AG09309 (cell line): ENCODE measurements at regions not wholly inside any gene's neighbourhood (a gene's known extent, or its start where the extent isn't known, plus 50 kb on each side); places are given as distances from the start of the nearest gene placed in this dataset.

Experiments used
- DNase-seq: peaks from one replicate; pipeline ENCODE4 v3.0.0-alpha.2; 2010; ENCODE audit warnings: low read depth
- H3K4me3 ChIP-seq: 2 replicates; pipeline ENCODE4 v1.5.1; 2011; ENCODE audit warnings: mild to moderate bottlenecking, low read depth, low read length, moderate library complexity; ENCODE audit not compliant: control insufficient read depth
- TF ChIP-seq, protein P1 (sequence below): IDR thresholded peaks from 2 replicates; pipeline ENCODE4 v1.5.1; 2011; ENCODE audit warnings: mild to moderate bottlenecking, low read depth, low read length, inconsistent platforms; ENCODE audit not compliant: insufficient read depth, control insufficient read depth; ENCODE audit errors: missing control alignments

- no peak for DNase-seq
- TF ChIP-seq, protein P1, sequence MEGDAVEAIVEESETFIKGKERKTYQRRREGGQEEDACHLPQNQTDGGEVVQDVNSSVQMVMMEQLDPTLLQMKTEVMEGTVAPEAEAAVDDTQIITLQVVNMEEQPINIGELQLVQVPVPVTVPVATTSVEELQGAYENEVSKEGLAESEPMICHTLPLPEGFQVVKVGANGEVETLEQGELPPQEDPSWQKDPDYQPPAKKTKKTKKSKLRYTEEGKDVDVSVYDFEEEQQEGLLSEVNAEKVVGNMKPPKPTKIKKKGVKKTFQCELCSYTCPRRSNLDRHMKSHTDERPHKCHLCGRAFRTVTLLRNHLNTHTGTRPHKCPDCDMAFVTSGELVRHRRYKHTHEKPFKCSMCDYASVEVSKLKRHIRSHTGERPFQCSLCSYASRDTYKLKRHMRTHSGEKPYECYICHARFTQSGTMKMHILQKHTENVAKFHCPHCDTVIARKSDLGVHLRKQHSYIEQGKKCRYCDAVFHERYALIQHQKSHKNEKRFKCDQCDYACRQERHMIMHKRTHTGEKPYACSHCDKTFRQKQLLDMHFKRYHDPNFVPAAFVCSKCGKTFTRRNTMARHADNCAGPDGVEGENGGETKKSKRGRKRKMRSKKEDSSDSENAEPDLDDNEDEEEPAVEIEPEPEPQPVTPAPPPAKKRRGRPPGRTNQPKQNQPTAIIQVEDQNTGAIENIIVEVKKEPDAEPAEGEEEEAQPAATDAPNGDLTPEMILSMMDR, result no peak
- no peak overlapping the region for H3K4me3 ChIP-seq
Observed at GRCh38 chr1:56185493-56185892, 393.9 kb downstream of the PLPP3 start.

DNA sequence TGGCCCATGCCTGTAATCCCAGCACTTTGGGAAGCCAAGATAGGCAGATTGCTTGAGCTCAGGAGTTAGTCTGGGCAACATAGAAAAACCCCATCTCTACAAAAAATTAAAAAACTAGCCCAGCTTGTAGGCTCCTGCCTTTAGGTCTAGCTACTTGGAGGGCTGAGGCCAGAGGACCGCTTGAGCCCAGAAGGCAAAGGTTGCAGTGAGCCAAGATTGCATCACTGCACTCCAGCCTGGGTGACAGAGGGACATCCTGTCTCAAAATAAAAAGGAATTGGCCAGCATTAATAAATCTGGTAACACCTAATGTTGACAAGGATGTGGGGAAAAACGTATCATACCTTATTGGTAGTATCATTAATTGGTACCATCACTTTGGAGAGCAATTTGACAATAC lies 396.2 kb downstream of the PLPP3 start:
- no peak for DNase-seq
- TF ChIP-seq, protein P1, result no peak
- no peak overlapping the region for H3K4me3 ChIP-seq

GRCh38 chr1:56180520-56181190 lies 398.7 kb downstream of the PLPP3 start:
- TF ChIP-seq, protein P1, result no peak
- DNase-seq, result no peak

DNA sequence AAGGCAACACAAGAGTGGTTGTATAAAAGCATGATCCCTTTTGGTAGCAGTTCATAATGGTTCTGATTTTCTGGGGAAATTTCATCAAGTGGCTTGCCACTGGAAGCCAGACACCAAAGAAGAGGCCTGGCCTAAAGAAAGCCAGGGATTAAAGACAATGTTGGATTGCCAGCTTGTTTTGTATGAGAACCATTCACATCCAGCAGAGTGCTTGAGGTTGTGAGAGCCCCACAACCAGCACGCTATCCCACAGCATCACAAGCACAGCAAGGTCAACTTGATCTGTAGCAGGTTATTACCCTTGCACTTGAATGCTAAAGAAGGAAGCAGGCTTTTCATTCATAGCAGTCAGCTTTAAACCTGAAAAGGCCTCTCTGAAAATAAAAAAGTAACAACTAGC lies 399.8 kb downstream of the PLPP3 start:
- DNase-seq, result no peak
- TF ChIP-seq, protein P1, result no peak
- no peak overlapping the region for H3K4me3 ChIP-seq

More at GRCh38 chr1:56180520-56181190, 398.7 kb downstream of the PLPP3 start:
- H3K4me3 ChIP-seq, result no peak overlapping the region

GRCh38 chr1:56175211-56175610 lies 404.2 kb downstream of the PLPP3 start:
- no peak overlapping the region for H3K4me3 ChIP-seq
- no peak for DNase-seq
- TF ChIP-seq, protein P1, result no peak

DNA sequence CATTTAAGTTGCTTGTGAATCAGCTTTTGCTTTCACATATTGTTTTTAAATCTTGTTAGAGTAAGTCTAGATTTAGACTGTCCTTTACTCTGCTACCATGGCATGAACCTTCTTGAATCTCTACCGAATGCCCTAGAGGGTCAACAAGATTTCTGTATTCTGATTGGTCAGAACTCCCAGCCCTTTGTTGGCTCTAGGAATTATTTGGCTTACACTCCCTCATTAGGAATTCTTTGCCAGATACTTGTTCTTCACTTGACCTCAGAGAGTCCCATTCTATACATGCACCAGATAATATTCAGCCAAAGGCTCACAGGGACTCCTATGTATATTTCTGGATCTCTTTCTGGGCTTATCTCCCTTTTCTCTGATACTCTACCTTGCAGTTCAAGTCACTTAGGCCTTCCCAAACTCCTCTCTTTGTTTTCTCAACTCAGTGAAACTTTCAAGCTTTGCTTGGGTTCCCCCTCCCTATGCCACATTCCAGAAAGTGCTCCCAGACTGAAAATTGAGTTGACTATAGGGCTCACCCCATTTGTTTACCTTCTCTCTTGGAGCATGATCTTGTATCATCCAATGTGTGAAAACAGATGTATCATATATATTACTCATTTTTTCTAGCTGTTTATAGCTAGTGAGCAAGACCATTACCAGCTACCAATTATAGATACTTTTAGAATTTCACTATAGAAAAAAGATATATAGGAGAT lies 405.0 kb downstream of the PLPP3 start:
- H3K4me3 ChIP-seq, result no peak overlapping the region
- TF ChIP-seq, protein P1, result no peak
- no peak for DNase-seq
